Ovary (tissue), 7 donors: ENCODE measurements at regions not wholly inside any gene's neighbourhood (a gene's known extent, or its start where the extent isn't known, plus 50 kb on each side); places are given as distances from the start of the nearest gene placed in this dataset.

ENCODE experiments used
- DNase-seq, 5 donors: peaks; one replicate each; pipeline ENCODE4 v3.0.0-alpha.2; 2019 to 2020
- H3K27ac ChIP-seq, 2 donors: fragments of 200-600 bp; one replicate each; pipeline versions ENCODE4 v1.5.1 to v1.8.0; 2019 to 2022
- H3K27me3 ChIP-seq: fragments of 200-600 bp; one replicate; pipeline ENCODE4 v1.8.0; 2022
- H3K36me3 ChIP-seq: fragments of 200-600 bp; sonication (generic); one replicate; pipeline ENCODE4 v1.5.1; 2019
- H3K4me1 ChIP-seq: one replicate; pipeline ENCODE4 v1.8.1; 2013; ENCODE audit warnings: mild to moderate bottlenecking, moderate library complexity; ENCODE audit not compliant: insufficient read depth
- H3K4me3 ChIP-seq: fragments of 200-600 bp; sonication (generic); one replicate; pipeline ENCODE4 v1.5.1; 2017
- H3K9me3 ChIP-seq, 2 donors: fragments of 200-600 bp in 1 of 2; sonication (generic) in 1 of 2; one replicate each; pipeline versions ENCODE4 v1.5.1 to v1.8.1; 2013 to 2019; ENCODE audit warnings: mild to moderate bottlenecking in 1 of 2, moderate library complexity in 1 of 2
- CTCF ChIP-seq, 3 donors: fragments of 450-650 bp in 2 of 3; fragments of 200-600 bp in 1 of 3; IDR thresholded peaks; one replicate each; pipeline versions ENCODE4 v1.5.1 to v1.8.0; 2016 to 2022; ENCODE audit warnings: antibody characterized with exemption in 3 of 3, mild to moderate bottlenecking in 1 of 3
- EP300 ChIP-seq: sonication (generic); formaldehyde crosslinking; IDR thresholded peaks from one replicate; pipeline ENCODE4 v1.6.1; 2017; ENCODE audit warnings: antibody characterized with exemption
- POLR2A ChIP-seq: fragments of 450-650 bp; IDR thresholded peaks from one replicate; pipeline ENCODE4 v1.6.1; 2017; ENCODE audit warnings: antibody characterized with exemption, mild to moderate bottlenecking, moderate library complexity
- WGBS, 3 donors: extraction: QIAGEN DNeasy Blood & Tissue Kit in 1 of 3; methylation state at CpG; one replicate each; pipeline versions ENCODE4 v1.1.5 to v1.1.7; 2013 to 2017; 5-methylcytosine and 5-hydroxymethylcytosine counted together
- intact Hi-C, 4 donors: fragments of 100-400 bp; cut with DNase I; formaldehyde crosslinking; loops; one replicate each; pipeline versions ENCODE4 v1.11.0 to v1.15.1; 2022 to 2023
- donor health status: DM: no; HTN: no; CAD: no; lungs with moderate emphysema.
- donor health status: DM: no; HTN: no; CAD: no.
- donor health status: Bipolar disorder and iron deficiency.
- donor health status: DM: no; HTN: no; CAD: no.
- donor health status: DM: yes; HTN: yes; CAD: no.

- no peak for TF ChIP-seq EP300
- TF ChIP-seq POLR2A, result no peak
- no peak for TF ChIP-seq CTCF (IDR thresholded peaks at IDR 0.05)
- H3K4me3 ChIP-seq, result no peak overlapping the region
- intact Hi-C loops, result no loop called here
These were observed 86.8 kb upstream of the HIF1A start for GRCh38 chr14:61608245-61609165.

GRCh38 chr14:61609191-61609843 lies 86.0 kb upstream of the HIF1A start:
- H3K36me3 ChIP-seq, result no peaks in the 10 kb centered on the region
- intact Hi-C loops, result no loop called here
- peaks cover 3% of the 10 kb centered on the region for H3K4me1 ChIP-seq
- H3K27ac ChIP-seq, result no peak overlapping the region
- no peak for DNase-seq
- no peaks in the 10 kb centered on the region for H3K27me3 ChIP-seq
- WGBS, 3 donors, result 54 to 59% (median 58%) methylated on average over 10 of the region's 10 CpGs
- no peaks in the 10 kb centered on the region for H3K9me3 ChIP-seq
- TF ChIP-seq POLR2A (no peak), EP300 (no peak), CTCF (IDR thresholded peaks at IDR 0.05) (no peak)
- H3K4me3 ChIP-seq, result no peak overlapping the region

More at GRCh38 chr14:61608245-61609165, 86.8 kb upstream of the HIF1A start:
- no peak for DNase-seq
- whole genome bisulfite sequencing, 3 donors, result 80 to 82% (median 80%) methylated on average over 8 of the region's 8 CpGs
- H3K9me3 ChIP-seq, result no peaks in the 10 kb centered on the region
- no peaks in the 10 kb centered on the region for H3K27me3 ChIP-seq
- H3K27ac ChIP-seq, result no peak overlapping the region
- H3K4me1 ChIP-seq, result peaks cover 3% of the 10 kb centered on the region
- H3K36me3 ChIP-seq, result no peaks in the 10 kb centered on the region

GRCh38 chr14:61609884-61610283 lies 85.4 kb upstream of the HIF1A start:
- no peak for DNase-seq
- Histone ChIP-seq H3K4me3 (no peak overlapping the region), H3K27ac (no peak overlapping the region), H3K4me1 (peaks cover 3% of the 10 kb centered on the region), H3K9me3 (no peaks in the 10 kb centered on the region), H3K27me3 (no peaks in the 10 kb centered on the region), H3K36me3 (no peaks in the 10 kb centered on the region)
- TF ChIP-seq CTCF (IDR thresholded peaks at IDR 0.05) (no peak), EP300 (no peak), POLR2A (no peak)
- WGBS, 3 donors, result 24 to 33% (median 26%) methylated on average over 5 of the region's 5 CpGs
- intact Hi-C loops, result no loop called here

- intact Hi-C loops, result no loop called here
- Histone ChIP-seq H3K36me3 (no peaks in the 10 kb centered on the region), H3K27ac (no peak overlapping the region), H3K27me3 (no peaks in the 10 kb centered on the region), H3K9me3 (no peaks in the 10 kb centered on the region), H3K4me1 (peaks cover 3% of the 10 kb centered on the region), H3K4me3 (no peak overlapping the region)
- WGBS, 3 donors, result 91 to 95% (median 94%) methylated on average over 2 of the region's 2 CpGs
- no peak for DNase-seq
- TF ChIP-seq POLR2A (no peak), EP300 (no peak), CTCF (IDR thresholded peaks at IDR 0.05) (no peak)
These were observed 84.4 kb upstream of the HIF1A start for GRCh38 chr14:61610900-61611299.
